ENCODE measurements at regions not wholly inside any gene's neighbourhood (a gene's known extent, or its start where the extent isn't known, plus 50 kb on each side); places are given as distances from the start of the nearest gene placed in this dataset.

DNA sequence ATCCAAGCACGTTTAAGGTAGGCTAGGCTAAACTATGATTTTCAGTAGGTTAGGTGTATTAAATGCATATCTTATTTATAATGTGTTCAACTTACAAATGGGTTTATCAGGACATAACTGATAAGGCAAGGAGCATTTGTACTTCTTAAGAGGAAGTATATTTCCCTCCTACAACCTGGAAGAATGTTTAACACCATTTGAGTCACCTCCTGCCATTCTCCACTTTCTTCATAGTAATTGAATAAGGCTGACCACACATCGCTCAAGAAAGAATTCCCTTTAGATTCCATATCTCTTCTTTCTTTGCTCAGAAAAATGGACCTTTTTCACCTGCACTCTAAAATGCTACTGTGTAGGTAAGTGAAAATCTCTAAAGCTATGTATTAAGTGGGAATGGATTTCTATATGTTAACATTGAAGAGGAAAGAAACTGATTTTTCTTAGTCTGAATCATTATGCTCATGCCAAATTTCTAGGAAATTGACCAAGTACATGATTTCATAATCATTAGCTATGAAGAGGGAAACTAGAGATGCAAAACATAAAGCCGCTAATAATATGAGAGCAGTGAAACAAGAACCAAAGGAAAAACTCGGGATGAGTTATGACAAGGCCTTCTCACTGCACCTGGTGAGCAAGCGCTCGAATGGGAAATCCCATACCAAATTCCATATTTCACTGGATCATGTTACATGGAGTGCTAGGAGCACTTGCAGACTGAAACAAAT lies 210.4 kb downstream of the ALDH8A1 start:
- DNase-seq, result no peak

DNA sequence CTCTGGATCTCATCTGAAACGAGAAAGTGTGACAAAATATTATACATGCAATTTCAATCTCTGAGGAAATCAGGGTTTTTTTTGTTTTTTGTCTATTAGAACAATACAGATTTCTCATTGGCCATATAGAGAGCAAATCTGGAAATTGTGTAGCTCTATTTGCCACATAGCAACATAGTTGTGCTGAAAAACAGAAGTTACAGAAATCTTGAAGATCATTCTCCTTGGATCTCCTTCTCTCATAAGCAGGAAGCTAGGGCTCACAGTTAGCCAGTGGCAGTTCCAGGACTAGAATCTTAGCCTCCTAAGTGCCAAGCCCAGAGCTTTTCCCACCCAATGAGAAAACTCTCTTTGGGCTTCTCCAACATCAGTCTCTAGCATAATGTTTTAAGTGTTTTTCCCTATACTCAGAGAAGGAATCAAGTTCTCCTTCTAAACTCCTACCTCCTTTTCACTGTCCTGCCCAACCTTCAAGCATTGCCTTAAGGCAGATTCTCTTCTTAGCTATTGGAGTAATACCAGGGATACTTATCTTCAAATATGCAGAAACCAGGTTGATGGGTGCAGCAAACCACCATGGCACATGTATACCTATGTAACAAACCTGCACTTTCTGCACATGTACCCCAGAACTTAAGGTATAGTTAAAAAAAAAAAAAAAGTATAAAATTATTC lies 211.6 kb downstream of the ALDH8A1 start:
- DNase-seq, result no peak

DNA sequence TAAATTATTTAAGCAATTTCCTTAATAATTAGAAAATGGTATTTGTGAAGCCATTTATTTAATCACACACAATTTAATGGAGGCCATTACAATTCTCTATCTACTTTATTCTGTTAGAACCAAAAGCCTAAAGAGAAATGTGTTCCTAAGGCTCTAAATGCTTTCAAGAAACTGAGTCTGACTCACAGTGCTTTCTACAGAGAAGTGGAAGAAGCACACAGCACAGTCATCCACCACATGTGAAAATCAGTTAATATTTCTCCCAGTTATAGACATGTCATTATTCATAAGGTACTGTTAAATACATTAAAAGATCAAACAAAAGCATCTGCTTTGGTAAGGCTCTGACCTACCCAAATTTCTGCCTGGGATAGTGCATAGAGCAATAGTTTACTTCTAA lies 214.4 kb downstream of the ALDH8A1 start:
- no peak for DNase-seq

- no peak for DNase-seq
Measured at GRCh38 chr6:134734312-134734869, 215.5 kb downstream of the ALDH8A1 start.

DNA sequence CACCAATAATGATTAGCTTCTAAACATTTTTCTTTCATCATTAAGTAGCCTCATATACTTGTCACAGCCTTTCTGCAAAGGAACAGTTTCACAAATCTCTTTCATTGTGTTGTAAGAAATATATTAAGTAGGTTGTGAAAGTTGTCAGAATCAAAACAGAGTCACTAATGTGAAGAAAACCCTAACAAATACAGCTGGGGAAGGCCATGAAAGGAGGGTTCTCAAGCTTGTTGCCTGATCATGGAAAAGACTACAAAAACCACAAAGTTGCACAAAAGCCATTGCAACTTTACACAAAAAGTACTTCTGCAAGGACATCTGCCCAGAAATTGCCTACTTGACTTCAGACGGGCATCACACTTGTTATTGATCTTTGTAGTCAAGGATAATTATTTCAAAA lies 216.1 kb downstream of the ALDH8A1 start:
- no peak for DNase-seq

GRCh38 chr6:134732763-134733162 lies 217.1 kb downstream of the ALDH8A1 start:
- DNase-seq, result no peak

GRCh38 chr6:134731615-134732014 lies 218.3 kb downstream of the ALDH8A1 start:
- no peak for DNase-seq

DNA sequence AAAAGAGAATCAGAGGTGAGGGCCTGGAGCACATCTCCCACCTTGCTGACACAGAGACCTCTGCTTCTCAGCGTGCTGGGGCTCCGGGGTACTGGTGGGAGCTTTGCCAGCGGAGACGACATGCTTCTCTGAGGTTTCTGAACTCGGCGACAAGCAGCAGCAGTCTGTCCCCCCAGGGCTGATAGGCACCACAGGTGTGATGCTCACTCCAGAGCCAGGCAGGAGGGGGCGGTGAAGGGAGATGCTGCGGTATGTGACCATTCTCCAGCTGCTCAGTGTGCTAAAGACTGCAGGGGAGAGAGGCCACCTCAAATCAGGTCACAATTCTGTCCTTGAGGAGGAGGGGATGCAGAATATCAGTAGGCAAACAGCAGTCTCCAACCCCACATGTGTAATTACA lies 219.9 kb downstream of the ALDH8A1 start:
- no peak for DNase-seq

DNA sequence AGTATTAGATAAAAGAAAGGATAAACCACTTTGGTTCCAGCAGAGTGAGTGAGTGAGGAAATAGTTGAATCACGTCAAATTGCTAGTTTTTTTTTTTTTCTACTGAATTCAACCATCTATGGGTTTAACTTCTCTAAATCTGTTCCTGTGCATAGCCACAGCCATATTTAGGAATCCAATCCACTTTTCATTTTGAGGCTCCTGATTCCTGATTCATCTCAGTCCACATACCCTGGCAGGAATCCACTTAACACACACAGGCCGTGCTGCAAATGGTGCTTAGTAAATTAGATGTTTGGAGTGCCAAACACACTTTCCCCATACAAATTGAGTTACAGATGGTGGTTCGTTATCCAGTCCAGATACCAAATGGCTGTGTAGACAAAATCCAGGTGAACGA lies 220.3 kb downstream of the ALDH8A1 start:
- no peak for DNase-seq

DNA sequence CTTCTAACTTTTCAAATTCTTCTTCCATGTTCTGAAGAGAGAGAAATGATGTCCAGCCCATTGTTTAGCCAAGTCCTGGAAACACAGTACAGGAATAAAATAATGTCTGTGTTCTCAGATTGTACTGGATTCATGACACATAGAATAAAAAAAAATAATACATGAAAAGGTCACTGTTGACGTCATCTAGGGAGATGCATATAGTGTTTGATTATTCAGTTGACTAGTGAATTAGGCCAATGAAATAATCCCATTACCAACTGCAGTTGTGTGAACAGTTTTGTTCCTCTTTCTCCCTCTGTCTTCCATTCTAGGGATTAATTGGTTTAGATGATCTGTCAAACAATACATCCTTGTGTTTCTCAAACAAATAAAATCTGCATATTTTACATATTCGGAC lies 222.8 kb downstream of the ALDH8A1 start:
- DNase-seq, result no peak

DNA sequence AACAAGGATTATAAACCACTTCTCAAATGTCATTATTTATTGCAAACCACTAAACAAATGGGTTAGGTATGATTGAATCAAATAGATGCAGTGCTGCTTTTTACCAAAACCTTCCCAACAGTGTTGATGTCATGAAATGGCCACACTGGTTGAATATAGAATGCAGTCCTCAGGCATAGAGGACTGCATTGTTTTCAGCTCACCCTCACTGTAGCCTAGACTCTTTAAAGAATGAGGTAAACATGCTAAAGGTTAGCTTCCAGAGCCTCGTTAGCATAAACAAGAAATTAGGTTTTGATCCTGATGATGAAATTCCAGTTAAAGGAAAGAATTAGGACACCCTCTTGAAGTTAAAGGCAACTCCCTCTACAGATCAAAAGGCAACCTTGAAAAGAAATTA lies 224.3 kb downstream of the ALDH8A1 start:
- DNase-seq, result no peak

- no peak for DNase-seq
Measured at GRCh38 chr6:134724771-134725340, 225.0 kb downstream of the ALDH8A1 start.

DNA sequence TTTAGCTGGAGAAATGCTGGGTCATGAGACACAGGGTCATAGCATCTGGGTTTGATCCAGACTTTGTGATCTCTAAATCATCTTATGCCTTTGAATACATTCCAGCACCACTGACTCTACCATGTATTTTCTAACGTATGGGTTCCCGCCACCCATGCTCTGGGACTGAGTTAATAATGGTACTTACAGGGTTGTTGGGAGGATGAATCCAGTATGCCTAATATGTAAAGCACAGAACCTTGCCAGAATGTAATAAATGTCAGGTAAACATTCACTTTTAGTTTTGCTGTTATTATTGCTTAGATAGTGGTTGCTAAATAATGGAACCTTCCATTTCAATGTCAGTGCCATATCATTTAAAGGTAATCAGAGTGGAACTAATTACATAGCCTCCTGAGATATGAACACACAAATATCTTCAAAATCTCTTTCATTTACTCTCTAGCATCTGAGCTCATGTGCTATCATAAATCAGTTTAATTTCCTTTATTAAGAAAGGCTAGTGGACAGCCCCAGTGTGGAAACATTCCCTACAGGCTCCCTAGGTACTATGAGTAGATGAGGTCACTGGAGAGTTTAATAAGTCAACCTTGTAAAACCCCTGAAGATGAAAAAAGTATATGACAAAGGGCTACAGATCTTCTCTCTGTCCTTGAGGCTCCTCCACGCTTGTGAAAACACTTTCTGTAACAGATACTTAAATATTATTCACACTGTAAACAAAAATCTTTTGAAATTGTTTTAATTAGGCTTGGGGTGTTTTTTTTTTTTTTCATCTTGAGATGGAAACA lies 226.6 kb downstream of the ALDH8A1 start:
- DNase-seq, result no peak

DNA sequence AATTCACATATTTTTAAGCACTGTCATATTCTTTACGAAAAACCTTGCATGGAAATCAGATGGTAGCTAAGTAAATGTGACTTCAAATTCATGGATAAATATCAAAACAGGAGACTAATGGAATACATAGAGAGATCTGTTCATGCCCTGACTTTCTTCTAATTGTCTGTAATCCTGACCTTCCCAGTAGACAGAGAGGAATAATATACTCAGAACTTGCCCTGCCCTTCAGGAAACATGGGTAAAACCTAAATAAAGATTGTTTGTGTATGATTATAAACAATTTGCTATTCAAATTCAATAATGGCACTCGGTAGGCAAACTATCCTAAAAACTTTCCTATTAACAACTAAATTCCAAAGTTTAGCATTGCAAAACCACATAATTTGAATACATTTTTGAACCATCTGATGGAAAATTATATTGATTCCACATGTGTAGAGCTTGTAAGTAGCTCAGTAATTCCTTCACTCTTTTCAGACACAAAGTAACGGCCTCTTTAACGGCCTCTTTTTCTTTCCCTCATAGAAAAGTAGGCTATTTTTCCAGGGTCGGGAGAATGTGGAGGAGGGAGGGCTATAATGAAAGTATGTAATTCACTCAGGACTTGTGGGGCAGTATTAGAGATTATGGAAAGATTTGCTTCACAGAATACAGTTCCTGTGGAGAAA lies 227.6 kb downstream of the ALDH8A1 start:
- no peak for DNase-seq

DNA sequence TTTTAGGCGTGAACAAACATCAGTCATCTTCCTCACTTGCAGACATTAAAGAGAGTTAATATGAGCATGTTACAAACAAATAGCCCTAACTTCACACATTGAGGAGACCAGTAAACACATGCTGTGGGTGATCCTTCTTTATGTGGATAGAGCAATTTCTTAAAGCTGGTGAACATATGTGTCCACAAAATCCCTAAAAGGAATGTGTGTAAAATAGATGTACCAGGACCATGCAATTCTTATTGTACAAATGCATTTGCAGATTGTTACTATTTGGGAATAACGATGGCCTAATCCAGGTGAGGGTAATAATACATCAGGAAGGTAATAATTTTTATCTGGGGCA lies 228.9 kb downstream of the ALDH8A1 start:
- DNase-seq, result no peak

DNA sequence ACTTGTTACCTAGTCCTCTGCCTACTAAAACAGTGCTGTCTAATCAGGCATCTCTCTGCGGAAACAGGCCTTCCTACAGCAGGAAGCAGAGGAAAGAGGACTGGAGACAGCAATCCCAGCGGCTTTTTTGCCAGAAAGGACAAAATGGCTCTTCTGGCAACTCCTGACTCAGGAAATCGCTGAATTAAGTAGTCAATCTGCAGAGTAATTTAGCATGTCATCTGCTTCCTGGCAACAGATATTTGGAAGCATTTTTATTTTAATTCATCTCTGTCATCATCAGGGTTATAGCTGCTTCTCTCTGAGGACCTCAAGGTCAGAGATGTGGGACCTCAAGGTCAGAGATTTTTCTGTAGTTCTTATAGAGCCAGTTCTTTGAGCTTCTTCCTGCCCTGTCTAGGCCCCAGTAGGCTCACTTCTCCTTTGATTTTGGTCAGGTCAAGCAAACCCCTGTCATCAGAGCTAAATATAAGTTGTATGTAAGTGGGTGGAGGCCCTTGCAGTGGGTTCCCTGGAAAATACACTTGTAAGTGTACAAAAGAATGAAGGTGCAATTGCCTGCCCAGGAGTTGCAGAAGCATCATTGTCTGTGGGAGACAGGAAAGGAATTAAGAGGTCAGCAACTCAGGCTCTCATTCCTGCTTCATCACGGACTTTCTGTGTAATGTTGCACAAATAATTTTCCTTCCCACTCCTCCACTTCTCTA lies 229.4 kb downstream of the ALDH8A1 start:
- DNase-seq, result no peak

- no peak for DNase-seq
Measured at GRCh38 chr6:134719911-134720310, 230.0 kb downstream of the ALDH8A1 start.

- DNase-seq, result no peak
Measured at GRCh38 chr6:134719286-134719685, 230.6 kb downstream of the ALDH8A1 start.

DNA sequence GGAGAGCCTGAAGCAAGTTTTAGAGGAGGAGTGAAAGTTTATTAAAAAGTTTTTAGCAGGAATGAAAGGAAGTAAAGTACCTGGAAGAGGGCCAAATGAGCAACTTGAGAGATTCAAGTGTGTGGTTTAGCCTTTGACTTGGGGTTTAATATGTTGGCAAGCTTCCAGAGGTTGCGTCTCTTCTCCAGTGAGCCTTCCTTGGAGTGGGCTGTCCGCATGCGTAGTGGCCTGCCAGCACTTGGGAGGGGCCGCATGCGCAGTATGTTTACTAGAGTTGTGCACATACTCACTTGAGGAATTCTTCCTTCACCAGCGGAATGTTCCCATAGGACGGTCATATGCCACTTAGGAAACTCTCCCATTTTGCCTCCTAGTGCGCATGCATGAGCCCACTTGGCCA lies 235.2 kb downstream of the ALDH8A1 start:
- no peak for DNase-seq

GRCh38 chr6:134714113-134714512 lies 235.8 kb downstream of the ALDH8A1 start:
- DNase-seq, result no peak

DNA sequence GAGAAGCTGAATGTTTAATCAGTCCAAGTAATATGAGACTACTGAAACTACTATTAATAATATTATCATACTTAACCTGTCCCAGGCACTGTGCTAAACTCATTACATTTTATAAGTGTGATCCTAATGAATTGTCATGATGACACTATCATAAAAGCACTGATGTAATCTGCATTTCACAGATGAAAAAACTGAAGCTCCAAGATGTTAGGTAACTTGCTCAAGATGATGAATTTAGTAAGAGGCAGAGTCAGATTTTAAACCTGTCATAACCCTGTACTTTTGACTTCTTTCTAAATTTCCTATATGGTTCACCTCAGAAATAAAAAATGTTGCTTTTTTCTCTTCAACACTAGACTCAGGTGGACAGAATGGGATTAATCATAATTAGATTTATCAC lies 237.6 kb downstream of the ALDH8A1 start:
- no peak for DNase-seq

DNA sequence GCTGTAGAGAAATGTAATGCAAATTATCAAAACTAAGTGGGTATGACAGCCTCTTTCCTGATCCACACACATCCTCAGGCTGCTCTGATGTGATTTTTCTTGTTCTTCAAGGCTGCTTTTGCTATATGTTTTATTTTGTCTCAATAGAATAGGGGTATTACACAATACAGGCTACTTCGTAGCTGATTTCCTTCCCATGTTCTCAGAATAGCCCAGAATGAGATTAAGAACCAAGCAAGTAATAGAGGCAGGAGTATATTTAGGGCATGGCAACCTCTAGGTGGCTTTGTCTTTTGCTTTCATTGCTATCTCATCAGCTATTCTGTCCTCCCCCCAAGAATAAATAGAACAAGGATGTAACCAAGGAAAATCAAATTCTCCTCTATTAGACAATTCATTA lies 241.8 kb downstream of the ALDH8A1 start:
- DNase-seq, result no peak

Data from activated CD8-positive, alpha-beta memory T cell treated with anti-CD3 and anti-CD28 coated beads, Interleukin-2, amount 50 U/mL, for 4 hours (primary cell).